Esophagus muscularis mucosa (tissue), 3 donors: ENCODE measurements at regions not wholly inside any gene's neighbourhood (a gene's known extent, or its start where the extent isn't known, plus 50 kb on each side); places are given as distances from the start of the nearest gene placed in this dataset.

Source experiments
- POLR2A ChIP-seq: fragments of 450-650 bp; IDR thresholded peaks from one replicate; pipeline ENCODE4 v1.6.1; 2017; ENCODE audit warnings: antibody characterized with exemption, moderate library complexity, mild to moderate bottlenecking, low read depth
- TF ChIP-seq, protein P1 (sequence below), 3 experiments: fragments of 200-600 bp in 2 of 3; fragments of 450-650 bp in 1 of 3; sonication (generic) in 2 of 3; IDR thresholded peaks; one replicate each; pipeline ENCODE4 v1.5.1; 2017 to 2019; ENCODE audit warnings: antibody characterized with exemption in 3 of 3, mild to moderate bottlenecking in 2 of 3, moderate library complexity in 1 of 3

DNA sequence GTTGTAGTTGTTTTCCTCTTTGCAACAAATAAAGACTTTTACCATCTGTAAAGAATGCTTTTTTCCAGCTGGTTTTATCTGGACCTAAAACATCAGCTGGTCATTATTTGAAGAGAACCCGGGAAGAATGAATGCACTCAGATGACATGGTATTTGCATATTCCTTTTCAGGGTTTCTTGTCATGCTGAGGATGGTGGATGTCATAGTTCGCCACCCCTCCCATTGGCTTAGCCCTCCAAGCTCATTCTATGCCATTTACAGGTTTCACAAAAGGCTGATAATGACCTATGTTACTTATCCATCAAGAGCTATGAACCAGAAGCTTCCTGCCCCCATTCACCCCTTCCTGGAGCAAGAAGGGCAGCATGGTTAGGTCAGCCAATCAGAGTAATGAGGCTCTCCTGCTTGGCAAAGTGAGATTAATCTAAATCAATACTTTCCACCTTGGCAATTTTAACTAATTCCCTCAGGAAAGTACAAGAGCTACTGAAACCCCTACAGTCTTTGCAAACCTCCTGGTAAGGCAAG is 440.5 kb upstream of the TLE4 start:
- no peak for TF ChIP-seq POLR2A
- TF ChIP-seq, protein P1, sequence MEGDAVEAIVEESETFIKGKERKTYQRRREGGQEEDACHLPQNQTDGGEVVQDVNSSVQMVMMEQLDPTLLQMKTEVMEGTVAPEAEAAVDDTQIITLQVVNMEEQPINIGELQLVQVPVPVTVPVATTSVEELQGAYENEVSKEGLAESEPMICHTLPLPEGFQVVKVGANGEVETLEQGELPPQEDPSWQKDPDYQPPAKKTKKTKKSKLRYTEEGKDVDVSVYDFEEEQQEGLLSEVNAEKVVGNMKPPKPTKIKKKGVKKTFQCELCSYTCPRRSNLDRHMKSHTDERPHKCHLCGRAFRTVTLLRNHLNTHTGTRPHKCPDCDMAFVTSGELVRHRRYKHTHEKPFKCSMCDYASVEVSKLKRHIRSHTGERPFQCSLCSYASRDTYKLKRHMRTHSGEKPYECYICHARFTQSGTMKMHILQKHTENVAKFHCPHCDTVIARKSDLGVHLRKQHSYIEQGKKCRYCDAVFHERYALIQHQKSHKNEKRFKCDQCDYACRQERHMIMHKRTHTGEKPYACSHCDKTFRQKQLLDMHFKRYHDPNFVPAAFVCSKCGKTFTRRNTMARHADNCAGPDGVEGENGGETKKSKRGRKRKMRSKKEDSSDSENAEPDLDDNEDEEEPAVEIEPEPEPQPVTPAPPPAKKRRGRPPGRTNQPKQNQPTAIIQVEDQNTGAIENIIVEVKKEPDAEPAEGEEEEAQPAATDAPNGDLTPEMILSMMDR (IDR thresholded peaks at IDR 0.05): no peak
